HFFc6 (cell line): ENCODE measurements at regions not wholly inside any gene's neighbourhood (a gene's known extent, or its start where the extent isn't known, plus 50 kb on each side); places are given as distances from the start of the nearest gene placed in this dataset.
A peak's percentile ranks its signal among the peaks of the same experiment; 100 is the strongest.

Experiments used
- DNase-seq: peaks from one replicate; pipeline ENCODE4 v3.0.0-alpha.2; 2018
- H3K27ac Mint-ChIP-seq: 2 replicates; pipeline ENCODE4 v1.8.0; 2020; ENCODE audit warnings: mild to moderate bottlenecking, mixed read lengths
- H3K27me3 Mint-ChIP-seq: 2 replicates; pipeline ENCODE4 v1.8.0; 2021; ENCODE audit warnings: mild to moderate bottlenecking, moderate library complexity, mixed read lengths; ENCODE audit not compliant: insufficient read depth
- H3K36me3 Mint-ChIP-seq: 2 replicates; pipeline ENCODE4 v1.8.0; 2021; ENCODE audit warnings: low read depth, mixed read lengths
- H3K4me1 Mint-ChIP-seq: 2 replicates; pipeline ENCODE4 v1.8.0; 2020; ENCODE audit warnings: low read depth, mixed read lengths
- H3K4me3 Mint-ChIP-seq: 2 replicates; pipeline ENCODE4 v1.8.0; 2020; ENCODE audit warnings: mild to moderate bottlenecking, moderate library complexity, mixed read lengths
- H3K9me3 Mint-ChIP-seq: 2 replicates; pipeline ENCODE4 v1.8.0; 2020; ENCODE audit warnings: mild to moderate bottlenecking, mixed read lengths
- CTCF ChIP-seq: fragments of 200-600 bp; sonication (generic); IDR thresholded peaks from 2 replicates; pipeline ENCODE4 v1.5.0; 2021; ENCODE audit warnings: antibody characterized with exemption, mild to moderate bottlenecking

GRCh38 chr13:30022796-30023195 lies 172.4 kb upstream of the UBL3 start:
- H3K27ac Mint-ChIP-seq, result no peak overlapping the region
- H3K4me3 Mint-ChIP-seq, result no peak overlapping the region
- H3K9me3 Mint-ChIP-seq, result no peaks in the 10 kb centered on the region
- no peak for DNase-seq
- H3K4me1 Mint-ChIP-seq, result peaks cover 77% of the 10 kb centered on the region
- no peak for TF ChIP-seq CTCF
- no peaks in the 10 kb centered on the region for H3K36me3 Mint-ChIP-seq
- no peaks in the 10 kb centered on the region; the same call in 1 of the 2 replicates for H3K27me3 Mint-ChIP-seq

- H3K27me3 Mint-ChIP-seq, result no peaks in the 10 kb centered on the region; the same call in 1 of the 2 replicates
- no peak for DNase-seq
- no peak for TF ChIP-seq CTCF
- no peaks in the 10 kb centered on the region for H3K36me3 Mint-ChIP-seq
- peak overlapping the region; percentile 7; the same call in 1 of the 2 replicates for H3K4me3 Mint-ChIP-seq
- peaks cover 71% of the 10 kb centered on the region for H3K4me1 Mint-ChIP-seq
- H3K9me3 Mint-ChIP-seq, result no peaks in the 10 kb centered on the region
- peak overlapping the region; percentile 87 for H3K27ac Mint-ChIP-seq
Measured at GRCh38 chr13:30022256-30022655, 171.8 kb upstream of the UBL3 start.

DNA sequence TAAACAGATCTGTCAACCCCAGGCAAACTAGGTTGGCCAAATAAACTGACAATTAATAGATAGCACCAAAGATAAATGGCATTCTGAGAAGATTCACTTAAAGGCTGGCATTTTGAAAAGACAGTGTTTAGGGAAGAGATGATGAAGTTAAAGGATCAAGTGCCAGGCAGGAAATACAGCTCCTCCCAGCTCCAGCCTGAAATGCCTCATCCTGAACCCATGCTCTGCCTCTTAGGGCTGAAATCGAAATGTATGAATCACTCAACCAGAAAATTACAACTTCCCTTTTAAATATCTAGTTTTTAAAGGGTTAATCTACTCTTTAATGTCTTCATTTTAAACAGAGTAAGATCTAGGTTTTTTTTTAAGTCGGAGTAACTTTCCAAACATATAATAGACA lies 171.2 kb upstream of the UBL3 start:
- H3K27ac Mint-ChIP-seq, result peak overlapping the region; percentile 87
- DNase-seq, result peak; percentile 17
- no peaks in the 10 kb centered on the region; the same call in 1 of the 2 replicates for H3K27me3 Mint-ChIP-seq
- H3K4me1 Mint-ChIP-seq, result peaks cover 65% of the 10 kb centered on the region
- no peak for TF ChIP-seq CTCF
- no peaks in the 10 kb centered on the region for H3K9me3 Mint-ChIP-seq
- peak overlapping the region; percentile 73; the same call in 1 of the 2 replicates for H3K4me3 Mint-ChIP-seq
- no peaks in the 10 kb centered on the region for H3K36me3 Mint-ChIP-seq

DNA sequence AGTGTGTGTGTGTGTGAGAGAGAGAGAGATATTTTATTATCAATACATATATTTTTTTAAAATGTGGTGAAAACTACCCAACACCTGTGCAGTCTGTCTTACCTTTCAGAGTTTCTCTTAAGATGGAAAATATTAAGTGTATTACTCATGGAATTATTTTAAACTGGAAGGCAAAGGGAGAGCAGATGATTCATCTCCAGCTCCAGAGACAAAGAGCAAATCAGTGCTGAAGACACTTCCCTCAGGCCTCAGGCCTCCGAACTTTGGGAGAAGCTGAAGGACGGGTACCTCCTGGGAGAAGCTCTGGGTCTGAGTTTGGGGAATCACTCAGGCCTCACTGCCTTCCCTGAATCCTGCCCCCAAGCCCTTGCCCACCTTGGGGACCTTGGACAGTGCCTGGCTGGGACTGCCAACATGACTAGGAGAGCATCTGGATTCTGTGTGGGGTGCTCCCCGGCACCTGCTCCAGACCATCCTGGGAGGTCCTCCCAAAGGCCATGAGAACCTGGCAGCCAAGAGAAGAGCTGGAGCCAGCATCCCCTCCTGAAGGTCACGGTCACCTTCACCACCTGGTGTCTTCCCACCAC lies 170.4 kb upstream of the UBL3 start:
- Mint-ChIP-seq H3K27me3 (no peaks in the 10 kb centered on the region), H3K36me3 (no peaks in the 10 kb centered on the region), H3K4me1 (peaks cover 57% of the 10 kb centered on the region), H3K4me3 (peak overlapping the region; percentile 73), H3K27ac (peak overlapping the region; percentile 87), H3K9me3 (no peaks in the 10 kb centered on the region)
- DNase-seq, result peak; percentile 48
- no peak for TF ChIP-seq CTCF

DNA sequence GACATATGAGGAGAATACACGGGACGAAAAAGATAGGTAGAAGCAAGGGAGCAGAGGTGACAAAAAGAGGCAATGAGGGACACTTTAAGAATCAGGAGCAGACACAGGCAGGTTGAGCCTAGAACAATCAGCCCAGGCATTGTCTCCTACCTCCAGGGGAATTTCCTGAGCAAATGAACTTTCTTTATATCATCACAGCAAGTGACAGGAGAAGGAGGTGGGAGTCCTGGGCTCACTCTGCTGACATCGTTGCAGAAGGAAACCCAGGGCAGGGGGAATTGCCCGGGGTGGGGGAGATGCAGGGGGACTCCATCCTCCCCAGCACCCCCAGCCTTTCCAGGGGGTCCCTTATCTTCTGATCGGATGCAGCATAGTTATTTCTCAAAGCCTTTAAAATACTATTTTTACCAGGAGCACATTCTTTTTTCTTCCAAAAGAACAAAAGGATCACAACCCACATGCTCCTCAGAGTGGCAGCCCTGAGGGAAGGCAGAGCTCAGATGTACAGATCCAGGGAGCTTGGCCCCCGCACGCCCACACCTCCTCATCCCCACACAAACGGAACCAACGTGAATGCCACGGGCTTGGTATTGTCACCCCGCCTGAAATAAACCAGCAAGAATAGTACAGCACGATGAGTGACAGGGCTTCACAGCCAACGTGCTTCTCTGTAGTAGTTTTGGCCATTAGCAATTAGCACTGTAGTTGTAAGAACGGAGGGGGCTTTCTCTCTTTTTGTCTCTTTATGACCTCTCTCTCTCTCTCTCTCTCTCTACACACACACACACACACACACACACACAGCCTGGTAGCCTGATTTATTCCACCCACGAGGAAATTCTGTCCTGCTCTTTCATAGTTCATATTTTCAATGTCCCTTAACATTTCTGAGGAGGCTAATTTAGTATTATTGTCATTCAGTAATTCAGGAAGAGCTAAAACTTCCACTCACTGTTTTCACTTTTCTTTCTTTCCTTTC lies 169.5 kb upstream of the UBL3 start:
- H3K36me3 Mint-ChIP-seq, result no peaks in the 10 kb centered on the region
- TF ChIP-seq CTCF, result no peak
- H3K9me3 Mint-ChIP-seq, result no peaks in the 10 kb centered on the region
- no peaks in the 10 kb centered on the region for H3K27me3 Mint-ChIP-seq
- no peak overlapping the region; the same call in 1 of the 2 replicates for H3K4me3 Mint-ChIP-seq
- no peak for DNase-seq
- peaks cover 48% of the 10 kb centered on the region for H3K4me1 Mint-ChIP-seq
- peak overlapping the region; percentile 87; the same call in 1 of the 2 replicates for H3K27ac Mint-ChIP-seq
